DMS153 treated with DMSO at 0.1 percent for 48 hours (cell line): ENCODE measurements at regions not wholly inside any gene's neighbourhood (a gene's known extent, or its start where the extent isn't known, plus 50 kb on each side); places are given as distances from the start of the nearest gene placed in this dataset.
A peak's percentile ranks its signal among the peaks of the same experiment; 100 is the strongest.
"Not testable (repeated sequence)": the region's sequence is repeated elsewhere in the genome, so short reads cannot be mapped to it uniquely, and the experiment has no call there.

Experiments
- DNase-seq: peaks from one replicate; lab custom pipeline; 2025; ENCODE audit not compliant: unreplicated experiment; lab: John Stamatoyannopoulos, UW

GRCh38 chr2:9707611-9708160 is 76.9 kb upstream of the YWHAQ start:
- DNase-seq, result no peak

- DNase-seq, result peak; percentile 5
Observed at GRCh38 chr2:9708683-9709538, 78.1 kb upstream of the YWHAQ start.

- DNase-seq, result no peak
Observed at GRCh38 chr2:9709539-9710285, 78.9 kb upstream of the YWHAQ start.

GRCh38 chr2:9710311-9710710 is 79.5 kb upstream of the YWHAQ start:
- no peak for DNase-seq

- DNase-seq, result no peak
Observed at GRCh38 chr2:9712263-9712662, 81.5 kb upstream of the YWHAQ start.

- no peak for DNase-seq
Observed at GRCh38 chr2:9714630-9715214, 83.9 kb upstream of the YWHAQ start.

GRCh38 chr2:9715238-9715637 is 84.4 kb upstream of the YWHAQ start:
- DNase-seq, result no peak

- no peak for DNase-seq
Observed at GRCh38 chr2:9717886-9718451, 87.2 kb upstream of the YWHAQ start.

- DNase-seq, result no peak
Observed at GRCh38 chr2:9720352-9721093, 89.7 kb upstream of the YWHAQ start.

GRCh38 chr2:9721344-9721743 is 90.5 kb upstream of the YWHAQ start:
- DNase-seq, result no peak

GRCh38 chr2:9722451-9722850 is 91.7 kb upstream of the YWHAQ start:
- DNase-seq, result no peak

GRCh38 chr2:9724565-9724964 is 93.8 kb upstream of the YWHAQ start:
- DNase-seq, result no peak

GRCh38 chr2:9725106-9725505 is 94.3 kb upstream of the YWHAQ start:
- no peak for DNase-seq

- not testable (repeated sequence) for DNase-seq
Observed at GRCh38 chr2:9726016-9726415, 95.2 kb upstream of the YWHAQ start.

- DNase-seq, result not testable (repeated sequence)
Observed at GRCh38 chr2:9730523-9730922, 99.7 kb upstream of the YWHAQ start.

GRCh38 chr2:9732824-9733223 is 102.0 kb upstream of the YWHAQ start:
- DNase-seq, result no peak

- no peak for DNase-seq
Observed at GRCh38 chr2:9734308-9734707, 103.5 kb upstream of the YWHAQ start.

- no peak for DNase-seq
Observed at GRCh38 chr2:9735335-9735734, 104.5 kb upstream of the YWHAQ start.

- DNase-seq, result no peak
Observed at GRCh38 chr2:9736021-9736420, 105.2 kb upstream of the YWHAQ start.

- DNase-seq, result no peak
Observed at GRCh38 chr2:9737053-9737875, 106.0 kb upstream of the TAF1B start.
